ENCODE measurements at regions not wholly inside any gene's neighbourhood (a gene's known extent, or its start where the extent isn't known, plus 50 kb on each side); places are given as distances from the start of the nearest gene placed in this dataset.

- in situ Hi-C loops (cut with MboI; ENCODE audit: low pct_unique_long_range_greater_than_20kb, low sequenced_read_pairs): no loop called here
- DNase-seq: no peak
Measured at GRCh38 chr11:110379936-110380335, 49.8 kb upstream of the FDX1 start.
